ENCODE measurements at regions not wholly inside any gene's neighbourhood (a gene's known extent, or its start where the extent isn't known, plus 50 kb on each side); places are given as distances from the start of the nearest gene placed in this dataset.
"Not testable (repeated sequence)": the region's sequence is repeated elsewhere in the genome, so short reads cannot be mapped to it uniquely, and the experiment has no call there.

GRCh38 chr3:140752499-140752898 is 74.6 kb downstream of the TRIM42 start:
- DNase-seq: no peak

GRCh38 chr3:140753865-140754754 is 76.2 kb downstream of the TRIM42 start:
- DNase-seq: no peak

- DNase-seq: no peak
Measured at GRCh38 chr3:140754936-140755335, 77.1 kb downstream of the TRIM42 start.

GRCh38 chr3:140756240-140757016 is 78.6 kb downstream of the TRIM42 start:
- no peak for DNase-seq

- DNase-seq: no peak
Measured at GRCh38 chr3:140758791-140759444, 81.1 kb downstream of the TRIM42 start.

- no peak for DNase-seq
Measured at GRCh38 chr3:140760324-140761075, 82.6 kb downstream of the TRIM42 start.

- DNase-seq: peak in 1 of 2 donors; percentile 3
Measured at GRCh38 chr3:140761076-140761639, 83.3 kb downstream of the TRIM42 start.

GRCh38 chr3:140762746-140763145 is 84.9 kb downstream of the TRIM42 start:
- DNase-seq: no peak

- no peak for DNase-seq
Measured at GRCh38 chr3:140763532-140763931, 85.7 kb downstream of the TRIM42 start.

- no peak for DNase-seq
Measured at GRCh38 chr3:140765246-140765645, 87.4 kb downstream of the TRIM42 start.

GRCh38 chr3:140766465-140766864 is 88.6 kb downstream of the TRIM42 start:
- DNase-seq: no peak

GRCh38 chr3:140767566-140767965 is 89.7 kb downstream of the TRIM42 start:
- DNase-seq: no peak

- DNase-seq: no peak
Measured at GRCh38 chr3:140768941-140769340, 91.1 kb downstream of the TRIM42 start.

- DNase-seq: no peak
Measured at GRCh38 chr3:140769951-140770350, 92.1 kb downstream of the TRIM42 start.

- peak; percentile 17 to 46 for DNase-seq
Measured at GRCh38 chr3:140770977-140771667, 93.3 kb downstream of the TRIM42 start.

- DNase-seq: no peak
Measured at GRCh38 chr3:140777631-140778233, 99.9 kb downstream of the TRIM42 start.

GRCh38 chr3:140791368-140791767 is 113.5 kb downstream of the TRIM42 start:
- no peak for DNase-seq

- no peak for DNase-seq
Measured at GRCh38 chr3:140794507-140794906, 116.6 kb downstream of the TRIM42 start.

GRCh38 chr3:140802898-140803297 is 125.0 kb downstream of the TRIM42 start:
- not testable (repeated sequence) for DNase-seq

- DNase-seq: no peak
Measured at GRCh38 chr3:140809316-140809715, 131.5 kb downstream of the TRIM42 start.

Measured in inflammatory macrophage (primary cell).